ENCODE measurements at regions not wholly inside any gene's neighbourhood (a gene's known extent, or its start where the extent isn't known, plus 50 kb on each side); places are given as distances from the start of the nearest gene placed in this dataset.

DNA sequence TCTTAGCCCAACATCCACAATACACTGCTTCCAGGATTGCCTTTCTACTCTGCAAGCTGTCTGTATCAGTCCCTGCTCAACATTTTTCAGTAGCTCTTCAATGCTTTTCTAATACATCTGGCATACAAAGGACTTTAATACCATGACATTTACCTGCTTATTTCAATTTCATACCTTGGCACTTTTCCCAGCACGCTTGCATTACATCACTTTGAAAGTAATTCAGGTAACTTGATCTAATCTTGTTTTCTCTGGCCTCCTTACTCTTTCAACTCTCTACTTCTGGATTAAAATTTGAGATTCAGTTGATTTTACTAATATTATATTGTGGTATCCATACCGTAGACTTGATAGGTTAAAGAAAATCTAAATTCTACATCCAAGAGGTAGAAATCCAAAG is 103.0 kb downstream of the PTGS2 start:
- no peak overlapping the region for H3K27ac ChIP-seq (ENCODE audit: low read depth)
- H3K27ac Mint-ChIP-seq: no peak overlapping the region
- no peaks in the 10 kb centered on the region for H3K36me3 ChIP-seq (ENCODE audit: insufficient read depth)
- TF ChIP-seq EZH2phosphoT487 (IDR thresholded peaks at IDR 0.05; ENCODE audit: unreplicated experiment) (no peak), ZNF114 (CRISPR knock-in tag; IDR thresholded peaks at IDR 0.05) (no peak), NANOG (IDR thresholded peaks at IDR 0.05; ENCODE audit: borderline replicate concordance) (no peak), ZNF331 (CRISPR knock-in tag; IDR thresholded peaks at IDR 0.05; ENCODE audit: low read depth) (no peak), STAT1 (IDR thresholded peaks at IDR 0.05; ENCODE audit: unreplicated experiment) (no peak), EZH2 (IDR thresholded peaks at IDR 0.05; ENCODE audit: low read depth, unreplicated experiment) (no peak)
- TF ChIP-seq, protein P1, sequence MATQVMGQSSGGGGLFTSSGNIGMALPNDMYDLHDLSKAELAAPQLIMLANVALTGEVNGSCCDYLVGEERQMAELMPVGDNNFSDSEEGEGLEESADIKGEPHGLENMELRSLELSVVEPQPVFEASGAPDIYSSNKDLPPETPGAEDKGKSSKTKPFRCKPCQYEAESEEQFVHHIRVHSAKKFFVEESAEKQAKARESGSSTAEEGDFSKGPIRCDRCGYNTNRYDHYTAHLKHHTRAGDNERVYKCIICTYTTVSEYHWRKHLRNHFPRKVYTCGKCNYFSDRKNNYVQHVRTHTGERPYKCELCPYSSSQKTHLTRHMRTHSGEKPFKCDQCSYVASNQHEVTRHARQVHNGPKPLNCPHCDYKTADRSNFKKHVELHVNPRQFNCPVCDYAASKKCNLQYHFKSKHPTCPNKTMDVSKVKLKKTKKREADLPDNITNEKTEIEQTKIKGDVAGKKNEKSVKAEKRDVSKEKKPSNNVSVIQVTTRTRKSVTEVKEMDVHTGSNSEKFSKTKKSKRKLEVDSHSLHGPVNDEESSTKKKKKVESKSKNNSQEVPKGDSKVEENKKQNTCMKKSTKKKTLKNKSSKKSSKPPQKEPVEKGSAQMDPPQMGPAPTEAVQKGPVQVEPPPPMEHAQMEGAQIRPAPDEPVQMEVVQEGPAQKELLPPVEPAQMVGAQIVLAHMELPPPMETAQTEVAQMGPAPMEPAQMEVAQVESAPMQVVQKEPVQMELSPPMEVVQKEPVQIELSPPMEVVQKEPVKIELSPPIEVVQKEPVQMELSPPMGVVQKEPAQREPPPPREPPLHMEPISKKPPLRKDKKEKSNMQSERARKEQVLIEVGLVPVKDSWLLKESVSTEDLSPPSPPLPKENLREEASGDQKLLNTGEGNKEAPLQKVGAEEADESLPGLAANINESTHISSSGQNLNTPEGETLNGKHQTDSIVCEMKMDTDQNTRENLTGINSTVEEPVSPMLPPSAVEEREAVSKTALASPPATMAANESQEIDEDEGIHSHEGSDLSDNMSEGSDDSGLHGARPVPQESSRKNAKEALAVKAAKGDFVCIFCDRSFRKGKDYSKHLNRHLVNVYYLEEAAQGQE (IDR thresholded peaks at IDR 0.05; ENCODE audit: unreplicated experiment): no peak
- TF ChIP-seq, protein P2, sequence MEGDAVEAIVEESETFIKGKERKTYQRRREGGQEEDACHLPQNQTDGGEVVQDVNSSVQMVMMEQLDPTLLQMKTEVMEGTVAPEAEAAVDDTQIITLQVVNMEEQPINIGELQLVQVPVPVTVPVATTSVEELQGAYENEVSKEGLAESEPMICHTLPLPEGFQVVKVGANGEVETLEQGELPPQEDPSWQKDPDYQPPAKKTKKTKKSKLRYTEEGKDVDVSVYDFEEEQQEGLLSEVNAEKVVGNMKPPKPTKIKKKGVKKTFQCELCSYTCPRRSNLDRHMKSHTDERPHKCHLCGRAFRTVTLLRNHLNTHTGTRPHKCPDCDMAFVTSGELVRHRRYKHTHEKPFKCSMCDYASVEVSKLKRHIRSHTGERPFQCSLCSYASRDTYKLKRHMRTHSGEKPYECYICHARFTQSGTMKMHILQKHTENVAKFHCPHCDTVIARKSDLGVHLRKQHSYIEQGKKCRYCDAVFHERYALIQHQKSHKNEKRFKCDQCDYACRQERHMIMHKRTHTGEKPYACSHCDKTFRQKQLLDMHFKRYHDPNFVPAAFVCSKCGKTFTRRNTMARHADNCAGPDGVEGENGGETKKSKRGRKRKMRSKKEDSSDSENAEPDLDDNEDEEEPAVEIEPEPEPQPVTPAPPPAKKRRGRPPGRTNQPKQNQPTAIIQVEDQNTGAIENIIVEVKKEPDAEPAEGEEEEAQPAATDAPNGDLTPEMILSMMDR (conservative IDR thresholded peaks at IDR 0.05; ENCODE audit: low read depth in 2 of 2): no peak
- TF ChIP-seq, protein P3, sequence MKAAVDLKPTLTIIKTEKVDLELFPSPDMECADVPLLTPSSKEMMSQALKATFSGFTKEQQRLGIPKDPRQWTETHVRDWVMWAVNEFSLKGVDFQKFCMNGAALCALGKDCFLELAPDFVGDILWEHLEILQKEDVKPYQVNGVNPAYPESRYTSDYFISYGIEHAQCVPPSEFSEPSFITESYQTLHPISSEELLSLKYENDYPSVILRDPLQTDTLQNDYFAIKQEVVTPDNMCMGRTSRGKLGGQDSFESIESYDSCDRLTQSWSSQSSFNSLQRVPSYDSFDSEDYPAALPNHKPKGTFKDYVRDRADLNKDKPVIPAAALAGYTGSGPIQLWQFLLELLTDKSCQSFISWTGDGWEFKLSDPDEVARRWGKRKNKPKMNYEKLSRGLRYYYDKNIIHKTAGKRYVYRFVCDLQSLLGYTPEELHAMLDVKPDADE (IDR thresholded peaks at IDR 0.05): no peak
- no peaks in the 10 kb centered on the region for H3K27me3 ChIP-seq (ENCODE audit: insufficient read depth)
- H3K4me1 Mint-ChIP-seq: no peaks in the 10 kb centered on the region
- no peaks in the 10 kb centered on the region for H3K9me3 Mint-ChIP-seq
- no peak overlapping the region for H3K4me2 ChIP-seq
- ATAC-seq (no peak), DNase-seq (ENCODE audit: low spot score) (no peak)
- H3K36me3 Mint-ChIP-seq (ENCODE audit: low read depth): no peaks in the 10 kb centered on the region
- no peaks in the 10 kb centered on the region for H4K20me1 ChIP-seq (replicated peaks; ENCODE audit: insufficient read depth)
- H3K4me3 ChIP-seq: no peak overlapping the region
- no peak overlapping the region for H3K4me3 Mint-ChIP-seq
- H3F3A ChIP-seq (replicated peaks; ENCODE audit: low read depth): no peaks in the 10 kb centered on the region
- H3K27me3 Mint-ChIP-seq (ENCODE audit: insufficient read depth, low read depth, poor library complexity): peaks cover 2% of the 10 kb centered on the region
- peaks cover 6% of the 10 kb centered on the region; the same call in 1 of the 2 replicates for H3K9me2 ChIP-seq (ENCODE audit: insufficient read depth)
- no peaks in the 10 kb centered on the region for H3K79me2 ChIP-seq (replicated peaks; ENCODE audit: insufficient read depth)
- no peak overlapping the region for H2AFZ ChIP-seq
- H3K4me1 ChIP-seq (ENCODE audit: insufficient read depth): no peaks in the 10 kb centered on the region

DNA sequence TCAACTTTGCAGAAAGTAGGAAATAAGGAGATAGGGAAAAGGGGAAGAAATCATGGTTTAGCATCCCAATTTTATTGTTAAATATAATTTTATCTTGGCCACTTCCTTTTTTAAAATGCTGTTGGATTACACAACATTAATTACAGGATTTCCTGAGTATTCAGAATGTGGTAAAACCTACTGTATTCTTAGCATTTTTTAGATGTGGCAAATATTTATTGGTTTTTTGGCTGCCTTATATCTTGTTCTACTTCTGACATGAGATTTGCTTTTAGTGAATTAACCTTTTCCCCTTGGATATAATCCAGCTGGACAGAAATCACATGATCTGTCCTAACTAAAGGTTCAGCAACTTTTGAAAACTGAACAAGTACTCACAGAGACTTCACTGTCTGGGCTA is 104.9 kb downstream of the PTGS2 start:
- peaks cover 6% of the 10 kb centered on the region; the same call in 1 of the 2 replicates for H3K9me2 ChIP-seq (ENCODE audit: insufficient read depth)
- ATAC-seq (no peak), DNase-seq (ENCODE audit: low spot score) (no peak)
- H3K4me1 ChIP-seq (ENCODE audit: insufficient read depth): no peaks in the 10 kb centered on the region
- H3K4me3 ChIP-seq: no peak overlapping the region
- H3K27me3 ChIP-seq (ENCODE audit: insufficient read depth): no peaks in the 10 kb centered on the region
- Mint-ChIP-seq H3K27ac (no peak overlapping the region), H3K36me3 (ENCODE audit: low read depth) (no peaks in the 10 kb centered on the region), H3K27me3 (ENCODE audit: insufficient read depth, low read depth, poor library complexity) (peaks cover 2% of the 10 kb centered on the region), H3K4me1 (no peaks in the 10 kb centered on the region), H3K9me3 (no peaks in the 10 kb centered on the region), H3K4me3 (no peak overlapping the region)
- H3K27ac ChIP-seq (ENCODE audit: low read depth): no peak overlapping the region
- H3K36me3 ChIP-seq (ENCODE audit: insufficient read depth): no peaks in the 10 kb centered on the region
- no peaks in the 10 kb centered on the region for H4K20me1 ChIP-seq (replicated peaks; ENCODE audit: insufficient read depth)
- H3F3A ChIP-seq (replicated peaks; ENCODE audit: low read depth): no peaks in the 10 kb centered on the region
- no peak overlapping the region for H2AFZ ChIP-seq
- H3K79me2 ChIP-seq (replicated peaks; ENCODE audit: insufficient read depth): no peaks in the 10 kb centered on the region
- H3K4me2 ChIP-seq: no peak overlapping the region
- TF ChIP-seq STAT1 (IDR thresholded peaks at IDR 0.05; ENCODE audit: unreplicated experiment): no peak
- TF ChIP-seq POLR2AphosphoS5 (IDR thresholded peaks at IDR 0.05; ENCODE audit: low read depth): no peak
- TF ChIP-seq ZNF114 (CRISPR knock-in tag; IDR thresholded peaks at IDR 0.05): no peak
- no peak for TF ChIP-seq JUNB (IDR thresholded peaks at IDR 0.05; ENCODE audit: unreplicated experiment)
- TF ChIP-seq ZNF331 (CRISPR knock-in tag; IDR thresholded peaks at IDR 0.05; ENCODE audit: low read depth): no peak

All from GM23338 (cell line).